HCT116 (cell line): ENCODE measurements at regions not wholly inside any gene's neighbourhood (a gene's known extent, or its start where the extent isn't known, plus 50 kb on each side); places are given as distances from the start of the nearest gene placed in this dataset.

Source experiments
- ATAC-seq: fragments of 200-7000 bp; cut with Tn5 transposase; 2 replicates; pipeline ENCODE4 v1.9.1; 2020; ENCODE audit warnings: mild to moderate bottlenecking, moderate library complexity
- BruUV-seq: library from RNA; stranded (reverse); fragments of 400-500 nt; replicated peaks from 2 replicates; lab custom pipeline; 2021; lab: Mats Ljungman, UMichigan
- CTCF ChIA-PET: fragments of 300-600 bp; sonication (Branson Sonifier 250); formaldehyde crosslinking; loops from one replicate; lab custom pipeline; 2021; ENCODE audit warnings: antibody characterized with exemption; lab: Charles Lee
- POLR2A ChIA-PET: fragments of 300-600, 350-600 bp; sonication (Branson Sonifier 250); formaldehyde crosslinking; loops from one replicate; lab custom pipeline; 2021; ENCODE audit warnings: antibody characterized with exemption; lab: Charles Lee
- RAD21 ChIA-PET, 2 experiments: fragments of 300-600 bp; sonication (Branson Sonifier 250); formaldehyde crosslinking; loops; one replicate each; lab custom pipeline; 2023; ENCODE audit warnings: low total read pairs in 2 of 2; ENCODE audit not compliant: uncharacterized antibody in 2 of 2, unreplicated experiment in 2 of 2, low non-redundant PET in 1 of 2; lab: Charles Lee
- DNase-seq: peaks from one replicate; pipeline ENCODE4 v3.0.0-alpha.2; 2010; ENCODE audit warnings: low read depth, low spot score
- H2AFZ ChIP-seq: fragments of 200-600 bp; shearing (Covaris generic), sonication (generic); 2 replicates; pipeline ENCODE4 v1.6.1; 2017; ENCODE audit warnings: low read depth, mixed run types, mixed read lengths, antibody characterized with exemption, low read length; ENCODE audit not compliant: poor library complexity, severe bottlenecking
- H3K27ac ChIP-seq: 2 replicates; pipeline ENCODE4 v1.5.1; 2012; ENCODE audit warnings: low read depth, low read length
- H3K27me3 ChIP-seq: fragments of 200-600 bp; sonication (generic); 2 replicates; pipeline ENCODE4 v1.6.1; 2016; ENCODE audit warnings: mixed run types, low read length, mixed read lengths; ENCODE audit not compliant: insufficient read depth
- H3K36me3 ChIP-seq, 2 experiments: fragments of 200-500 bp in 1 of 2; fragments of 200-600 bp in 1 of 2; sonication (Bioruptor generic) in 1 of 2; sonication (generic) in 1 of 2; 2 replicates each; pipeline versions ENCODE4 v1.5.1 to v1.6.1; 2014 to 2016; ENCODE audit warnings: low read length in 2 of 2, inconsistent platforms in 1 of 2, mixed read lengths in 1 of 2, mixed run types in 1 of 2; ENCODE audit not compliant: insufficient read depth in 2 of 2, control insufficient read depth in 1 of 2
- H3K4me1 ChIP-seq, 2 experiments: fragments of 200-600 bp in 1 of 2; sonication (generic) in 1 of 2; 2 replicates each; pipeline versions ENCODE4 v1.5.1 to v1.6.1; 2012 to 2017; ENCODE audit warnings: low read length in 2 of 2, inconsistent platforms in 1 of 2, mild to moderate bottlenecking in 1 of 2, mixed read lengths in 1 of 2, mixed run types in 1 of 2, moderate library complexity in 1 of 2; ENCODE audit not compliant: insufficient read depth in 2 of 2, control insufficient read depth in 1 of 2
- H3K4me2 ChIP-seq: fragments of 200-600 bp; sonication (generic); 2 replicates; pipeline ENCODE4 v1.6.1; 2017; ENCODE audit warnings: mixed run types, low read length, mixed read lengths
- H3K4me3 ChIP-seq, 2 experiments: fragments of 200-600 bp in 1 of 2; sonication (generic) in 1 of 2; replicated peaks in 1 of 2; 2 replicates each; pipeline ENCODE4 v1.5.1; 2011 to 2016; ENCODE audit warnings: low read length in 2 of 2, control low read depth in 1 of 2, low read depth in 1 of 2, mild to moderate bottlenecking in 1 of 2, mixed read lengths in 1 of 2, mixed run types in 1 of 2
- H3K79me2 ChIP-seq: fragments of 200-600 bp; sonication (generic); 2 replicates; pipeline ENCODE4 v1.6.1; 2017; ENCODE audit warnings: mild to moderate bottlenecking, mixed run types, low read length, moderate library complexity, mixed read lengths; ENCODE audit not compliant: insufficient read depth
- H3K9ac ChIP-seq: fragments of 200-600 bp; sonication (generic); 2 replicates; pipeline ENCODE4 v1.6.1; 2016; ENCODE audit warnings: low read length, mixed read lengths
- H3K9me2 ChIP-seq: fragments of 200-600 bp; sonication (generic), shearing (Covaris generic); 2 replicates; pipeline ENCODE4 v1.6.1; 2017; ENCODE audit warnings: mixed run types, mild to moderate bottlenecking, moderate library complexity; ENCODE audit not compliant: insufficient read depth
- H3K9me3 ChIP-seq, 2 experiments: fragments of 200-500 bp in 1 of 2; fragments of 200-600 bp in 1 of 2; sonication (Bioruptor generic) in 1 of 2; sonication (generic) in 1 of 2; 2 replicates each; pipeline ENCODE4 v1.6.1; 2014 to 2017; ENCODE audit warnings: low read length in 2 of 2, mixed read lengths in 2 of 2, inconsistent platforms in 1 of 2, low read depth in 1 of 2, mild to moderate bottlenecking in 1 of 2, mixed run types in 1 of 2, moderate library complexity in 1 of 2; ENCODE audit not compliant: control insufficient read depth in 1 of 2, insufficient read depth in 1 of 2
- H4K20me1 ChIP-seq: fragments of 200-600 bp; sonication (generic), shearing (Covaris generic); 2 replicates; pipeline ENCODE4 v1.6.1; 2017; ENCODE audit warnings: mixed run types, mild to moderate bottlenecking, moderate library complexity; ENCODE audit not compliant: insufficient read depth
- ATF3 ChIP-seq: IDR thresholded peaks from 2 replicates; pipeline ENCODE4 v1.6.1; 2012
- CBX3 ChIP-seq: IDR thresholded peaks from 2 replicates; pipeline ENCODE4 v1.6.1; 2012; ENCODE audit warnings: low read depth
- CTCF ChIP-seq, 3 experiments: fragments of 200-600 bp in 1 of 3; sonication (generic) in 1 of 3; IDR thresholded peaks in 2 of 3; conservative IDR thresholded peaks in 1 of 3; 2 replicates each; pipeline ENCODE4 v1.5.1; 2012 to 2017; ENCODE audit warnings: low read depth in 2 of 3, low read length in 2 of 3, antibody characterized with exemption in 1 of 3, borderline replicate concordance in 1 of 3, control low read depth in 1 of 3, mild to moderate bottlenecking in 1 of 3, mixed read lengths in 1 of 3, mixed run types in 1 of 3, moderate library complexity in 1 of 3; ENCODE audit not compliant: insufficient read depth in 1 of 3
- ELF1 ChIP-seq: IDR thresholded peaks from 2 replicates; pipeline ENCODE4 v1.6.1; 2012; ENCODE audit warnings: low read depth, borderline replicate concordance
- EZH2 ChIP-seq: fragments of 200-600 bp; sonication (generic); IDR thresholded peaks from 2 replicates; pipeline ENCODE4 v1.6.1; 2017; ENCODE audit warnings: antibody characterized with exemption, mixed run types
- FOSL1 ChIP-seq: IDR thresholded peaks from 2 replicates; pipeline ENCODE4 v1.6.1; 2012; ENCODE audit warnings: low read depth
- MAX ChIP-seq: IDR thresholded peaks from 2 replicates; pipeline ENCODE4 v1.6.1; 2012
- POLR2AphosphoS5 ChIP-seq: IDR thresholded peaks from 2 replicates; pipeline ENCODE4 v1.6.1; 2011; ENCODE audit warnings: mild to moderate bottlenecking, low read depth, low read length, moderate library complexity
- SIN3A ChIP-seq: IDR thresholded peaks from 2 replicates; pipeline ENCODE4 v1.6.1; 2012; ENCODE audit warnings: low read depth
- SP1 ChIP-seq: IDR thresholded peaks from 2 replicates; pipeline ENCODE4 v1.6.1; 2012; ENCODE audit warnings: low read depth
- ZBTB33 ChIP-seq: IDR thresholded peaks from 2 replicates; pipeline ENCODE4 v1.6.1; 2011; ENCODE audit warnings: mild to moderate bottlenecking, low read length, moderate library complexity; ENCODE audit not compliant: insufficient replicate concordance; ENCODE audit errors: extremely low read depth
- ZNF274 ChIP-seq: fragments of 200-500 bp; sonication (Bioruptor generic); IDR thresholded peaks from 2 replicates; pipeline ENCODE4 v1.6.1; 2014; ENCODE audit warnings: mild to moderate bottlenecking, low read depth, low read length, inconsistent platforms
- intact Hi-C: fragments of 100-400 bp; cut with micrococcal nuclease; formaldehyde crosslinking; loops from 2 replicates; pipeline ENCODE4 v1.10.0; 2022

DNA sequence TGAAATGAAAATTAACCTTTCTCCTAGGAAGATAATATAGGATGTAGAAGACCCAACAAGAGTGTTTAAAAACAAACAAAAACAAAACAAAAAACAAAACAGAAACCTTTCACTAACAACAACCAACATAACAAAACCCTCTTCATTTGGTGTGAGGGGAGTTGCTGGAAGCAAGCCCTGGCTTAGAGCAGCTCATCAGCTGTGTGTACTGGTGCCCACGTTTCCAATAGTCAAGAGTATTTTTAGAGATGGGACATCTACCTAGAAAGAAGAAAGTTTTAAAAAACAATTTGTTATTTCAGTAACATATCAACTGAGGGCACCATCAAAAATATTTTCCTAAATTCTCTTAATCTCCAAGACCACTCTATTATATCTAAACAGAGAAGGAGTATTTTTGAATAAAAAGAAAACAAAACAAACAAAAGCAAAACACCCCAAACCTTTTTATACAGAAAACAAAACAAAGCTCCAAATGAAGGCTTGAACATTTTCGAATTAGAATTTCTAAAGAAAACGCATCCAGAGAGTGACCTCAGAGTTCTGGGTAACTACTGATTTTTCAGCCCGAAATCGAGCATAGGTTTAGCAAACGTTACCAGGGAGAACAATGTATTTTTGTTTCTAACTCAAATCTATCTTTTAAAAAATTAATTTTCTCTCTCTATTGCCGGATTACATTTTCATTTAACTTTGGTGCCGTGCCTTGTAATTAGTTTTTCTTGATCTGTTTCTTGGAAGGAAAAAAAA is 134.6 kb downstream of the INSIG2 start (continued):
- TF ChIP-seq ELF1 (no peak), EZH2 (no peak), SIN3A (no peak)

DNA sequence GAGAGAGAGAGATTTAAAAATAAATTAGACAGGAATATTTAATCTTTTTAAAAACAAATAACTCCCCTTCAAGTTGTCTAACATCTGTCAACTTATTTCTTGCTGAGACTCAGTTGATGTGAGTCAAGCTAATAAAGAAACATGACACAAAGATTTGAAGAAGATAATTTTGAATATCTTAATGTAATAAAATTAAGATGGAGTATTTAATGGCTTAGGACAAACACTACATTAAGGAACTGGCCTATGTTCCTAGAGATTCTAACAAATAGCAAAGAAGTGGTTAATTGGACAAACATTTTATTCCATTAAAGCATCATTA is 134.0 kb downstream of the INSIG2 start:
- no TSS peak for BruUV-seq
- no peak overlapping the region for H3K4me3 ChIP-seq
- no peak for ATAC-seq
- RAD21 ChIA-PET: interaction anchor here (0.6 to 1.6 kb wide), 3 partner anchors 175 to 633 kb away, joined by 3 to 6 read pairs (median 6); no protein-coding TSS in a partner anchor
- TF ChIP-seq POLR2AphosphoS5 (no peak), SIN3A (no peak), SP1 (no peak), ELF1 (no peak), ATF3 (no peak), FOSL1 (no peak), MAX (no peak), ZBTB33 (no peak), EZH2 (no peak), ZNF274 (no peak), CBX3 (no peak), CTCF (IDR thresholded peaks at IDR 0.05 in 2 of 3, conservative IDR thresholded peaks at IDR 0.05 in 1 of 3; ENCODE audit: borderline replicate concordance in 1 of 3, insufficient read depth in 1 of 3, low read depth in 2 of 3, low read length in 2 of 3) (no peak)
- intact Hi-C loops: loop anchor here (1.0 to 5.0 kb wide), 4 partner anchors 149 to 643 kb away; no protein-coding TSS in a partner anchor
- no peaks in the 10 kb centered on the region for H3K9me2 ChIP-seq
- H3K9ac ChIP-seq: no peak overlapping the region
- no peaks in the 10 kb centered on the region for H3K4me1 ChIP-seq
- POLR2A ChIA-PET: no interaction called here
- H4K20me1 ChIP-seq: no peaks in the 10 kb centered on the region
- no peaks in the 10 kb centered on the region for H3K27me3 ChIP-seq
- CTCF ChIA-PET: interaction anchor here (1.0 to 4.3 kb wide), 5 partner anchors 149 to 636 kb away, joined by 3 to 28 read pairs (median 6); partner anchors contain the start of gene DDX18
- no peak overlapping the region for H3K27ac ChIP-seq
- no peaks in the 10 kb centered on the region for H3K36me3 ChIP-seq
- DNase-seq: no peak
- no peaks in the 10 kb centered on the region for H3K9me3 ChIP-seq
- peak overlapping the region; percentile 55 for H2AFZ ChIP-seq
- H3K4me2 ChIP-seq: no peak overlapping the region
- no peaks in the 10 kb centered on the region for H3K79me2 ChIP-seq
